ENCODE measurements at regions not wholly inside any gene's neighbourhood (a gene's known extent, or its start where the extent isn't known, plus 50 kb on each side); places are given as distances from the start of the nearest gene placed in this dataset.

GRCh38 chr11:134733646-134734045 is 321.6 kb upstream of the B3GAT1 start:
- TF ChIP-seq CTCF (IDR thresholded peaks at IDR 0.05) (no peak), EZH2phosphoT487 (IDR thresholded peaks at IDR 0.05) (no peak)
